Ovary (tissue), 3 donors: ENCODE measurements at regions not wholly inside any gene's neighbourhood (a gene's known extent, or its start where the extent isn't known, plus 50 kb on each side); places are given as distances from the start of the nearest gene placed in this dataset.

ENCODE experiments used
- POLR2A ChIP-seq: fragments of 450-650 bp; IDR thresholded peaks from one replicate; pipeline ENCODE4 v1.6.1; 2017; ENCODE audit warnings: antibody characterized with exemption, mild to moderate bottlenecking, moderate library complexity
- TF ChIP-seq, protein P1 (sequence below), 3 donors: fragments of 450-650 bp in 2 of 3; fragments of 200-600 bp in 1 of 3; IDR thresholded peaks; one replicate each; pipeline versions ENCODE4 v1.5.1 to v1.8.0; 2016 to 2022; ENCODE audit warnings: antibody characterized with exemption in 3 of 3, mild to moderate bottlenecking in 1 of 3
- donor health status: DM: no; HTN: no; CAD: no.

DNA sequence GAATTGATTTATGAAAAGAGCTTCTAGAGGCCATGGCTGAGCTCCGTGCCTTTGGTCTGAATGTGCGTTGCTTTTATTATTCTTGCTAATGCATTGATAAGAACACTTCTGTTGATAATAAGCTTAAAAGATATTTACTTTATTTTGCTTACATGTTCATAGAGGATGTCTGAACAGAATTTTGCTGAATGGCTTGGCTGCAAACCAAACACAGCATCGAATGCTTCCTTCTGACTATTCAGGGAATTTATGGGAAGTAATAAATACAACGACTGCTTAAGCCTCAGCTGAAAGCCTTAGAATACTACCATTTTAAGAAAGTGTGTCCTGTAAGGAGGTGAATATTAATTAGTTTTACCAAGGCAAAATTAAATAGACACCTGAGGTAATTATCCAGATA, 643.5 kb upstream of the POT1 start:
- TF ChIP-seq, protein P1, sequence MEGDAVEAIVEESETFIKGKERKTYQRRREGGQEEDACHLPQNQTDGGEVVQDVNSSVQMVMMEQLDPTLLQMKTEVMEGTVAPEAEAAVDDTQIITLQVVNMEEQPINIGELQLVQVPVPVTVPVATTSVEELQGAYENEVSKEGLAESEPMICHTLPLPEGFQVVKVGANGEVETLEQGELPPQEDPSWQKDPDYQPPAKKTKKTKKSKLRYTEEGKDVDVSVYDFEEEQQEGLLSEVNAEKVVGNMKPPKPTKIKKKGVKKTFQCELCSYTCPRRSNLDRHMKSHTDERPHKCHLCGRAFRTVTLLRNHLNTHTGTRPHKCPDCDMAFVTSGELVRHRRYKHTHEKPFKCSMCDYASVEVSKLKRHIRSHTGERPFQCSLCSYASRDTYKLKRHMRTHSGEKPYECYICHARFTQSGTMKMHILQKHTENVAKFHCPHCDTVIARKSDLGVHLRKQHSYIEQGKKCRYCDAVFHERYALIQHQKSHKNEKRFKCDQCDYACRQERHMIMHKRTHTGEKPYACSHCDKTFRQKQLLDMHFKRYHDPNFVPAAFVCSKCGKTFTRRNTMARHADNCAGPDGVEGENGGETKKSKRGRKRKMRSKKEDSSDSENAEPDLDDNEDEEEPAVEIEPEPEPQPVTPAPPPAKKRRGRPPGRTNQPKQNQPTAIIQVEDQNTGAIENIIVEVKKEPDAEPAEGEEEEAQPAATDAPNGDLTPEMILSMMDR (IDR thresholded peaks at IDR 0.05), result no peak
- TF ChIP-seq POLR2A, result no peak
